Suprapubic skin (tissue), 4 donors: ENCODE measurements at regions not wholly inside any gene's neighbourhood (a gene's known extent, or its start where the extent isn't known, plus 50 kb on each side); places are given as distances from the start of the nearest gene placed in this dataset.

Experiments
- DNase-seq, 2 donors: peaks; one replicate each; pipeline ENCODE4 v3.0.0-alpha.2; 2019; ENCODE audit warnings: low spot score in 2 of 2
- H3K27ac ChIP-seq: fragments of 200-600 bp; sonication (generic); one replicate; pipeline ENCODE4 v1.5.1; 2019
- H3K27me3 ChIP-seq: fragments of 200-600 bp; sonication (generic); one replicate; pipeline ENCODE4 v1.5.1; 2019
- H3K36me3 ChIP-seq: fragments of 200-600 bp; sonication (generic); one replicate; pipeline ENCODE4 v1.5.1; 2019
- H3K4me1 ChIP-seq: fragments of 200-600 bp; sonication (generic); one replicate; pipeline ENCODE4 v1.5.1; 2019
- H3K4me3 ChIP-seq: fragments of 200-600 bp; sonication (generic); one replicate; pipeline ENCODE4 v1.5.1; 2019; ENCODE audit warnings: mild to moderate bottlenecking
- H3K9me3 ChIP-seq: fragments of 200-600 bp; sonication (generic); one replicate; pipeline ENCODE4 v1.5.1; 2019
- EP300 ChIP-seq: sonication (generic); formaldehyde crosslinking; IDR thresholded peaks from one replicate; pipeline ENCODE4 v1.6.1; 2017; ENCODE audit warnings: antibody characterized with exemption
- POLR2A ChIP-seq, 2 donors: fragments of 450-650 bp; IDR thresholded peaks; one replicate each; pipeline ENCODE4 v1.6.1; 2017; ENCODE audit warnings: antibody characterized with exemption in 2 of 2, mild to moderate bottlenecking in 2 of 2, moderate library complexity in 2 of 2
- POLR2AphosphoS5 ChIP-seq, 3 donors: sonication (generic); formaldehyde crosslinking; IDR thresholded peaks; one replicate each; pipeline ENCODE4 v1.6.1; 2017; ENCODE audit warnings: antibody characterized with exemption in 3 of 3
- WGBS: methylation state at CpG from one replicate; pipeline ENCODE4 v1.1.5; 2018; 5-methylcytosine and 5-hydroxymethylcytosine counted together
- TF ChIP-seq, protein P1 (sequence below), 2 donors: fragments of 200-600 bp in 1 of 2; fragments of 450-650 bp in 1 of 2; sonication (generic) in 1 of 2; IDR thresholded peaks; one replicate each; pipeline ENCODE4 v1.5.1; 2016 to 2019; ENCODE audit warnings: antibody characterized with exemption in 2 of 2, mild to moderate bottlenecking in 1 of 2, moderate library complexity in 1 of 2

DNA sequence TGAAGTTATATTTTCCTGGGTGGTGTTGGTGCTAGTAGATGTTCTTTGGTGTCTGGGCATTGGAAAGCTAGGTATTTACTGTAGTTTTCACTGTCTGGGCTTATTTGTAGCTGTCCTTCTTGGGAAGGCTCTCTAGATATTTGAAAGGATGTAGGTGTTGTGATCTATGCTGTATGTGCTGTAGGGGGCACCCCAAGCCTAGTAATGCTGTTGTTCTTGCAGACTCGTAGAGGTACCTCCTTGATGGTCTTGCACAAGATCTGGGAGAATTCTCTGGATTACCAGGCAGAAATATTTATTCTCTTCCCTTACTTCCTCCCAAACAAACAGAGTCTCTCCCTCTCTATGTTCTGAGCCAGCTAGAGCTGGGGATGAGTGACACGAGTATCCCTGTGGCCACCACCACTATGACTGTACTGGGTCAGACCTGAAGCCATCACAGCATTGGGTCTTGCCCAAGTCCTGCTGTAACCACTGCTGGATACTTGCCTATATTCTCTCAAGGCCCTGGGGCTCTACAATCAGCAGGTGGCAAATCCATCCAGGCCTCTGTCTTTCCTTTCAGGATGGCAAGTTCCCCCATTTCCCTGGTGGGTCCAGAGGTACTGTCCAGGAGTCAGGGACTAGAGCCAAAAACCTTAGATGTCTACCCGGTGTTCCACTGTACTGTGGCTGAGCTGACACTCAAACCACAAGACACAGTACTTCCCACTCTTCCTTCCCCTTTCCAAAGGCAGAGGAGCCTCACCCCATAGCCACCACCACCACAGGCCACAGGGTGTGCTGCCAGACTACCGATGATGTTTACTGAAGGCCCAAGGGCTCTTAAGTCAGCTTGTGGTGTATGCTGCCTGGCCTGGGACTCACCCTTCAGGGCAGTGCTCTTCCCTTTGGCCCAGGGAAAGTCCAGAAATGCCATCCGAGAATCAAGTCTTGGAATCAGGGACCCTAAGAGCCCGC is 195.2 kb upstream of the DPPA4 start:
- H3K9me3 ChIP-seq: peaks cover 5% of the 10 kb centered on the region
- H3K4me1 ChIP-seq: no peaks in the 10 kb centered on the region
- no peak for DNase-seq
- WGBS: 70% methylated on average over 5 of the region's 6 CpGs
- no peaks in the 10 kb centered on the region for H3K27me3 ChIP-seq
- no peaks in the 10 kb centered on the region for H3K36me3 ChIP-seq
- H3K27ac ChIP-seq: no peak overlapping the region
- TF ChIP-seq EP300 (no peak), POLR2A (IDR thresholded peaks at IDR 0.05) (no peak), POLR2AphosphoS5 (IDR thresholded peaks at IDR 0.05) (no peak)
- TF ChIP-seq, protein P1, sequence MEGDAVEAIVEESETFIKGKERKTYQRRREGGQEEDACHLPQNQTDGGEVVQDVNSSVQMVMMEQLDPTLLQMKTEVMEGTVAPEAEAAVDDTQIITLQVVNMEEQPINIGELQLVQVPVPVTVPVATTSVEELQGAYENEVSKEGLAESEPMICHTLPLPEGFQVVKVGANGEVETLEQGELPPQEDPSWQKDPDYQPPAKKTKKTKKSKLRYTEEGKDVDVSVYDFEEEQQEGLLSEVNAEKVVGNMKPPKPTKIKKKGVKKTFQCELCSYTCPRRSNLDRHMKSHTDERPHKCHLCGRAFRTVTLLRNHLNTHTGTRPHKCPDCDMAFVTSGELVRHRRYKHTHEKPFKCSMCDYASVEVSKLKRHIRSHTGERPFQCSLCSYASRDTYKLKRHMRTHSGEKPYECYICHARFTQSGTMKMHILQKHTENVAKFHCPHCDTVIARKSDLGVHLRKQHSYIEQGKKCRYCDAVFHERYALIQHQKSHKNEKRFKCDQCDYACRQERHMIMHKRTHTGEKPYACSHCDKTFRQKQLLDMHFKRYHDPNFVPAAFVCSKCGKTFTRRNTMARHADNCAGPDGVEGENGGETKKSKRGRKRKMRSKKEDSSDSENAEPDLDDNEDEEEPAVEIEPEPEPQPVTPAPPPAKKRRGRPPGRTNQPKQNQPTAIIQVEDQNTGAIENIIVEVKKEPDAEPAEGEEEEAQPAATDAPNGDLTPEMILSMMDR (IDR thresholded peaks at IDR 0.05): no peak
- no peak overlapping the region for H3K4me3 ChIP-seq

DNA sequence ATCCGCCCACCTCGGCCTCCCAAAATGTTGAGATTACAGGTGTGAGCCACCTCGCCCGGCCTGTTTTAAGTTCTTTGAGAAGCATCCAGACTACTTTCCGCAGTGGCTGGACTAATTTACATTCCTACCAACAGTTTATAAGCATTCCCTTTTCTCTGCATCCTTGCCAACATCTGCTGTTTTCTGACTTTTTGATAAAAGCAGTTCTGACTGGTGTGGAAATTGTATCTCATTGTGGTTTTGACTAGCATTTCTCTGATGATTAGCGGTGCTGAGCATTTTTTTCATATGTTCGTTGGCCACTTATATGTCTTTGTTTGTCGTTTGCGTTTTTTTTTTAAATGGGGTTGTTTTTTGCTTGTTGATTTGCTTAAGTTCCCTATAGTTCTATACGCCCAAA is 208.4 kb upstream of the DPPA4 start:
- no peaks in the 10 kb centered on the region for H3K4me1 ChIP-seq
- H3K36me3 ChIP-seq: no peaks in the 10 kb centered on the region
- H3K9me3 ChIP-seq: peaks cover 8% of the 10 kb centered on the region
- DNase-seq: no peak
- WGBS: 82% methylated on average over 10 of the region's 10 CpGs
- no peak overlapping the region for H3K4me3 ChIP-seq
- TF ChIP-seq POLR2A (IDR thresholded peaks at IDR 0.05): no peak
- TF ChIP-seq, protein P1 (IDR thresholded peaks at IDR 0.05): no peak
- TF ChIP-seq EP300: no peak
- TF ChIP-seq POLR2AphosphoS5 (IDR thresholded peaks at IDR 0.05): no peak
- no peak overlapping the region for H3K27ac ChIP-seq
- no peaks in the 10 kb centered on the region for H3K27me3 ChIP-seq

DNA sequence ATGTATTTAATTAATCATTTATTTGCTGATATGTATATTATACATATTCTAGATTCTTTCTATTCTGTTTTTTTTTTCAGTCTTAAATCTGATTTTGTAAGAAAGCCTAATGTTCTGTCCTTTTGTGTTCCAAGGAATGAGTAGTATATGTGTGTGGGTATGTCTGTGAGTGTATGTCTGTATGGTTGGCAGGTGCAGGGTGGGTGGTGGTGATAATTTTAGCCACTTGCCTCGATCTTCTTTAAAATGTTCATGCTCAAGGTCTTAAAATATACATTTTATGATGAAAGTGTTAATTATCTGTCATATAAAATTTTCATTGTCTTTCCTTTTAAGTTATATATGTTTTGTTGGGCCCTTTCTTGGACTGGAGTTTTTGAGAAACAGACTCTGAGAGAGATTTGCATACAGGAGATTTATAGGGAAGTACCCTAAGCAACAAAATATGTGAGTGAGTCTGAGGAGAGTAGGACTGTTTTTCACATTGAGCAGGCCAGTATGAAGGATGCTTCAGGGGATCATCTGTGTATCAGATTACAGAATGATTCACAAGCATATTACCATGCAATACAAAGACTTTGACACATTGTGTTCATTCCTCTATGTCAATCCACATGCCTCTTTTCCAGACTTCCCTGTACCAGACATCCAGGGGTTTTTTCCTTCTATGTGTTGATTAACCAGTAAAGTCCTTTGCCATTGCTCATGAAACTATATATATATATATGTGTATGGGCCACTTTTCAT is 211.0 kb upstream of the DPPA4 start:
- WGBS: 40% methylated on average over 1 of the region's 1 CpG
- no peaks in the 10 kb centered on the region for H3K36me3 ChIP-seq
- no peak for TF ChIP-seq POLR2AphosphoS5 (IDR thresholded peaks at IDR 0.05)
- no peak for TF ChIP-seq POLR2A (IDR thresholded peaks at IDR 0.05)
- TF ChIP-seq, protein P1 (IDR thresholded peaks at IDR 0.05): no peak
- no peak for TF ChIP-seq EP300
- H3K27me3 ChIP-seq: no peaks in the 10 kb centered on the region
- H3K27ac ChIP-seq: no peak overlapping the region
- H3K4me1 ChIP-seq: no peaks in the 10 kb centered on the region
- H3K9me3 ChIP-seq: peaks cover 4% of the 10 kb centered on the region
- H3K4me3 ChIP-seq: no peak overlapping the region
- DNase-seq: no peak

DNA sequence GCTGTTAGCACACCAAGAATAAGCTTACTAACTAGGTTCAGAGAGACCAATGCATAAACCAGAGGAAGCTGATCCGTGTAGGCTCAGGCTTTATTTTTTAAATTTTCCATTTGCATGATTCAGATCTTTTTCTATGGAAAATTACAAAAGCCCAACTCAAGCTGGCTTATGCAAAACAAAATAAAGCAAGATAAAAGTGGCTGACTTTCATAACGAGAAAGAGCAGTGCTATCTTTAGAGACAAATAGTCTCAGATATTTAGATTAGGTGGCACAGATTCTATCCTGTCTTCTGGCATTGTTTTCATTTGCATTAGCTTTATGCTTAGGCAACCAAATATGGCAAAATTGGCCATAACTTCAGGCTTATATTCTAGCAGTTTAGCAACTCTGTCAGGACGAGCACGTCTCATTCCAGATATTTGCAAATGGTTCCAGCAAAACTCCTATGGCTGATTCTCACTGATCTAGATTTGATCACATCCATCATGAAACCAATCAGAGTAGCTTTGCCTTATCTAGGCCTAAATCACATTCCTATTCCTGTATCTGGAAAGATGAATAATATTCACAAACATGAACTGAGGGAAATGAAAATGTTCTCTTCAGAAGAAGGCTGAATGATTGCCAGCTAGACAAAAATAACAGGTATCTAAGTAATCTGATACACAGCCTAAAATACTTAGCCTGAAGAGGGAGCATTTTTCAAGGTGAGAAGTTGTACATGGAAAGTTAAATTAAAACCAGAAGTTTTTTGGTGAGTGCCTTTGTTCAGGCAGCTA is 216.4 kb upstream of the DPPA4 start:
- DNase-seq: no peak
- TF ChIP-seq EP300 (no peak), POLR2AphosphoS5 (IDR thresholded peaks at IDR 0.05) (no peak), POLR2A (IDR thresholded peaks at IDR 0.05) (no peak)
- TF ChIP-seq, protein P1 (IDR thresholded peaks at IDR 0.05): no peak
- WGBS: 33% methylated on average over 4 of the region's 4 CpGs

More for the DNA sequence above, 216.4 kb upstream of the DPPA4 start:
- no peaks in the 10 kb centered on the region for H3K4me1 ChIP-seq
- H3K27me3 ChIP-seq: no peaks in the 10 kb centered on the region
- H3K27ac ChIP-seq: no peak overlapping the region
- no peaks in the 10 kb centered on the region for H3K36me3 ChIP-seq
- no peak overlapping the region for H3K4me3 ChIP-seq
- peaks cover 4% of the 10 kb centered on the region for H3K9me3 ChIP-seq
